ENCODE measurements at regions not wholly inside any gene's neighbourhood (a gene's known extent, or its start where the extent isn't known, plus 50 kb on each side); places are given as distances from the start of the nearest gene placed in this dataset.
"Not testable (repeated sequence)": the region's sequence is repeated elsewhere in the genome, so short reads cannot be mapped to it uniquely, and the experiment has no call there.

GRCh38 chr12:92417373-92417772 lies 271.7 kb upstream of the BTG1 start:
- no peak for DNase-seq

GRCh38 chr12:92416385-92416812 lies 270.8 kb upstream of the BTG1 start:
- no peak for DNase-seq

- no peak for DNase-seq
Observed at GRCh38 chr12:92414170-92415070, 268.8 kb upstream of the BTG1 start.

GRCh38 chr12:92413286-92413685 lies 267.6 kb upstream of the BTG1 start:
- no peak for DNase-seq

- no peak for DNase-seq
Observed at GRCh38 chr12:92412856-92413255, 267.2 kb upstream of the BTG1 start.

- DNase-seq, result no peak
Observed at GRCh38 chr12:92411687-92412086, 266.0 kb upstream of the BTG1 start.

- peak; percentile 51 for DNase-seq
Observed at GRCh38 chr12:92408072-92408900, 262.6 kb upstream of the BTG1 start.

- DNase-seq, result not testable (repeated sequence)
Observed at GRCh38 chr12:92406404-92407070, 260.9 kb upstream of the BTG1 start.

GRCh38 chr12:92405801-92406251 lies 260.2 kb upstream of the BTG1 start:
- DNase-seq, result peak; percentile 39

GRCh38 chr12:92404921-92405320 lies 259.3 kb upstream of the BTG1 start:
- DNase-seq, result no peak

GRCh38 chr12:92404259-92404894 lies 258.7 kb upstream of the BTG1 start:
- DNase-seq, result peak; percentile 18

GRCh38 chr12:92403210-92404175 lies 257.8 kb upstream of the BTG1 start:
- DNase-seq, result peak; percentile 85

- DNase-seq, result no peak
Observed at GRCh38 chr12:92402415-92402814, 256.8 kb upstream of the BTG1 start.

GRCh38 chr12:92400006-92400405 lies 254.4 kb upstream of the BTG1 start:
- peak; percentile 22 for DNase-seq

- peak; percentile 72 for DNase-seq
Observed at GRCh38 chr12:92398565-92399309, 253.1 kb upstream of the BTG1 start.

- DNase-seq, result no peak
Observed at GRCh38 chr12:92396647-92397252, 251.1 kb upstream of the BTG1 start.

- no peak for DNase-seq
Observed at GRCh38 chr12:92395322-92395721, 249.7 kb upstream of the BTG1 start.

GRCh38 chr12:92394895-92395294 lies 249.2 kb upstream of the BTG1 start:
- no peak for DNase-seq

- no peak for DNase-seq
Observed at GRCh38 chr12:92393504-92393903, 247.9 kb upstream of the BTG1 start.

- peak; percentile 44 for DNase-seq
Observed at GRCh38 chr12:92391726-92392125, 246.1 kb upstream of the BTG1 start.
